GM23338 (cell line): ENCODE measurements at regions not wholly inside any gene's neighbourhood (a gene's known extent, or its start where the extent isn't known, plus 50 kb on each side); places are given as distances from the start of the nearest gene placed in this dataset.

Source experiments
- ATAC-seq: fragments of 200-7000 bp; cut with Tn5 transposase; 3 replicates; pipeline ENCODE4 v1.9.1; 2020
- DNase-seq: peaks from one replicate; pipeline ENCODE4 v3.0.0-alpha.2; 2015; ENCODE audit warnings: low spot score
- H2AFZ ChIP-seq: fragments of 200-600 bp; sonication (generic); 2 replicates; pipeline ENCODE4 v1.8.0; 2016; ENCODE audit warnings: antibody characterized with exemption, mild to moderate bottlenecking, moderate library complexity
- H3F3A ChIP-seq: fragments of 200-600 bp; sonication (generic); replicated peaks from 2 replicates; pipeline ENCODE4 v1.8.0; 2017; ENCODE audit warnings: antibody characterized with exemption, mixed run types, low read depth
- H3K27ac ChIP-seq: fragments of 200-600 bp; sonication (generic); 2 replicates; pipeline ENCODE4 v1.6.1; 2016; ENCODE audit warnings: low read depth
- H3K27me3 ChIP-seq: fragments of 200-600 bp; sonication (generic); 2 replicates; pipeline ENCODE4 v1.8.0; 2016; ENCODE audit warnings: mild to moderate bottlenecking, mixed run types, moderate library complexity; ENCODE audit not compliant: insufficient read depth
- H3K36me3 ChIP-seq: fragments of 200-600 bp; sonication (generic); 2 replicates; pipeline ENCODE4 v1.8.0; 2016; ENCODE audit warnings: mild to moderate bottlenecking; ENCODE audit not compliant: insufficient read depth
- H3K4me1 ChIP-seq: fragments of 200-600 bp; sonication (generic); 2 replicates; pipeline ENCODE4 v1.8.0; 2016; ENCODE audit warnings: mild to moderate bottlenecking, moderate library complexity; ENCODE audit not compliant: insufficient read depth
- H3K4me2 ChIP-seq: fragments of 200-600 bp; sonication (generic); 2 replicates; pipeline ENCODE4 v1.7.1; 2017; ENCODE audit warnings: mixed run types
- H3K4me3 ChIP-seq: fragments of 200-600 bp; sonication (generic); 2 replicates; pipeline ENCODE4 v1.6.1; 2016; ENCODE audit warnings: mixed run types
- H3K79me2 ChIP-seq: fragments of 200-600 bp; sonication (generic); replicated peaks from 2 replicates; pipeline ENCODE4 v1.8.0; 2017; ENCODE audit warnings: mild to moderate bottlenecking; ENCODE audit not compliant: insufficient read depth
- H3K9me2 ChIP-seq: fragments of 200-600 bp; sonication (generic); 2 replicates; pipeline ENCODE4 v1.8.0; 2017; ENCODE audit not compliant: insufficient read depth
- H4K20me1 ChIP-seq: fragments of 200-600 bp; sonication (generic); replicated peaks from 2 replicates; pipeline ENCODE4 v1.8.0; 2017; ENCODE audit warnings: mild to moderate bottlenecking; ENCODE audit not compliant: insufficient read depth
- H3K27ac Mint-ChIP-seq: 2 replicates; pipeline ENCODE4 v1.8.0; 2020; ENCODE audit warnings: inconsistent platforms, mild to moderate bottlenecking, moderate library complexity, mixed read lengths
- H3K27me3 Mint-ChIP-seq: 3 replicates; pipeline ENCODE4 v1.8.0; 2022; ENCODE audit warnings: low read depth, mild to moderate bottlenecking, moderate library complexity, mixed read lengths, inconsistent platforms; ENCODE audit not compliant: insufficient read depth, poor library complexity
- H3K36me3 Mint-ChIP-seq: 3 replicates; pipeline ENCODE4 v1.8.0; 2021; ENCODE audit warnings: low read depth, mild to moderate bottlenecking, inconsistent platforms, moderate library complexity, mixed read lengths
- H3K4me1 Mint-ChIP-seq: 3 replicates; pipeline ENCODE4 v1.8.0; 2020; ENCODE audit warnings: mild to moderate bottlenecking, inconsistent platforms, mixed read lengths
- H3K4me3 Mint-ChIP-seq: 3 replicates; pipeline ENCODE4 v1.8.0; 2021; ENCODE audit warnings: moderate library complexity, mild to moderate bottlenecking, inconsistent platforms, mixed read lengths
- H3K9me3 Mint-ChIP-seq: 3 replicates; pipeline ENCODE4 v1.8.0; 2020; ENCODE audit warnings: moderate library complexity, mild to moderate bottlenecking, inconsistent platforms, mixed read lengths
- CREB1 ChIP-seq: fragments of 250-450 bp; sonication (Bioruptor Pico); IDR thresholded peaks from 2 replicates; pipeline ENCODE4 v1.5.0; 2020; ENCODE audit warnings: low read depth, mild to moderate bottlenecking, moderate library complexity
- CTCF ChIP-seq, 2 experiments: fragments of 200-600 bp in 1 of 2; sonication (generic) in 1 of 2; conservative IDR thresholded peaks; 2 replicates each; pipeline versions ENCODE4 v1.5.1 to v1.6.1; 2016 to 2017; ENCODE audit warnings: antibody characterized with exemption in 2 of 2, low read depth in 2 of 2, mild to moderate bottlenecking in 2 of 2, moderate library complexity in 1 of 2
- ETS1 ChIP-seq: IDR thresholded peaks from 2 replicates; pipeline ENCODE4 v1.6.1; 2016; ENCODE audit warnings: antibody characterized with exemption
- EZH2 ChIP-seq: fragments of 200-600 bp; sonication (generic); IDR thresholded peaks from one replicate; pipeline ENCODE4 v1.8.0; 2017; ENCODE audit warnings: antibody characterized with exemption, mild to moderate bottlenecking, low read depth; ENCODE audit not compliant: unreplicated experiment
- EZH2phosphoT487 ChIP-seq: fragments of 200-600 bp; sonication (generic); IDR thresholded peaks from one replicate; pipeline ENCODE4 v1.8.1; 2018; ENCODE audit warnings: antibody characterized with exemption; ENCODE audit not compliant: unreplicated experiment
- JUNB ChIP-seq: IDR thresholded peaks from one replicate; pipeline ENCODE4 v1.6.1; 2016; ENCODE audit warnings: antibody characterized with exemption; ENCODE audit not compliant: unreplicated experiment
- POLR2AphosphoS5 ChIP-seq: IDR thresholded peaks from 2 replicates; pipeline ENCODE4 v1.6.1; 2016; ENCODE audit warnings: antibody characterized with exemption, low read depth
- ZNF114 ChIP-seq: fragments of 250-450 bp; sonication (Bioruptor Pico); IDR thresholded peaks from 2 replicates; pipeline ENCODE4 v1.5.0; 2020; ENCODE audit warnings: mild to moderate bottlenecking, moderate library complexity
- ZNF331 ChIP-seq: fragments of 250-450 bp; sonication (Bioruptor Pico); IDR thresholded peaks from 2 replicates; pipeline ENCODE4 v1.5.0; 2020; ENCODE audit warnings: low read depth, mild to moderate bottlenecking, moderate library complexity
- TF ChIP-seq, protein P1 (sequence below): IDR thresholded peaks from one replicate; pipeline ENCODE4 v1.6.1; 2018; ENCODE audit warnings: antibody characterized with exemption; ENCODE audit not compliant: unreplicated experiment

- Mint-ChIP-seq H3K9me3 (no peaks in the 10 kb centered on the region), H3K4me1 (peaks cover 6% of the 10 kb centered on the region; the same call in 1 of the 3 replicates), H3K27me3 (peaks cover 4% of the 10 kb centered on the region), H3K27ac (no peak overlapping the region), H3K4me3 (no peak overlapping the region), H3K36me3 (no peaks in the 10 kb centered on the region)
- Histone ChIP-seq H3K27me3 (no peaks in the 10 kb centered on the region), H3F3A (no peaks in the 10 kb centered on the region), H3K79me2 (no peaks in the 10 kb centered on the region), H3K36me3 (no peaks in the 10 kb centered on the region), H3K9me2 (no peaks in the 10 kb centered on the region), H4K20me1 (no peaks in the 10 kb centered on the region), H3K27ac (no peak overlapping the region), H3K4me3 (no peak overlapping the region), H3K4me1 (no peaks in the 10 kb centered on the region), H2AFZ (no peak overlapping the region), H3K4me2 (no peak overlapping the region)
- DNase-seq: no peak
- no peak; the same call in 2 of the 3 replicates for ATAC-seq
- TF ChIP-seq CTCF (conservative IDR thresholded peaks at IDR 0.05; ENCODE audit: low read depth in 2 of 2) (peak in 1 of 2 experiments; percentile 25; a peak in 2 of 4 replicates), ZNF331 (CRISPR knock-in tag) (no peak)
These were observed 474.9 kb downstream of the EIPR1 start for GRCh38 chr2:2902547-2903281.

DNA sequence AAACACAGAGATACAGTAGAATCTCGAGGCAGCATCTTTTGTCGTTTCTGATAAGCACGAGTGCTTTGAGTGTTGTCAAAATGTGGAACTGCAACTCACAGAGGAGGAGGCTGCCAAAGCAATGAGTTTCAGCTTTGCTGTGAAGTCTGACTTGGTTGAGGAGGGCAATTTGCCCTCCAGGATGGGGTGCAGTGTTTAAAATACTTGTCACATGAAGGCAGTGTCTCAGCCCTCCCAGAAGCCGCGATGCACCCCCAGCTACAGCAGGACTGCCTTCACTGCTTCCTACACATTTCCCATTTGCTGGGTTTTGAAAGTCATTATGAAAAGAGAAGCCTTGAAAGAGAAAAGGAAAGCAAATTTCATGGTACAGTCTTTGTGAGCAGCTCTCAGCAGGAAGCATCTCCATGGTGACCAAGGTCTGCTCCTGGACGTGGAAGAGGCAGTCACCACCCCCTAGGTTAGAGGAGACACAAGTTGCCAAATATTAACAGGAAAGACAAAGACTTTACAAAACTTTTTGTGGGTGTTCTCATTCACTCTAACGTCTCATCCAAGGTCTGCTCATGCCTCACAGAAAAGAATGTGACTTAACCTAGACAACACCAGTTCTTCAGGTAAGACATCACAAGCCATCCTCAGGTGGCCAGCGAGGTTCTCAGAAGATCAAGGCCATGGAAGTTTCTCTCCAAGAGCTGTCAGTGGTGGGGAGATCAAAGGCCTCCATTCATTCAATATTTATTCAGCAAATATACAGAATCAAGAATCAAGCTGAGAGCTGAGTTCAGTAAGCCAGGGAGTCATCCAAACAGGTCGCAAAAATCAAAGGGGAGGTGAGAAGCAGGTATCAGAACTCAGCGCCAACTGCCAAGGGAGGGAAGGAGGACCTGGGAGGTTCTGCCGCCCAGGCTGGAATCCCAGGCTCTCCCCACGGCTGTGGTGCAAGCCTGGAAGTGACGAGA is 476.0 kb downstream of the EIPR1 start:
- Mint-ChIP-seq H3K9me3 (no peaks in the 10 kb centered on the region), H3K4me1 (peaks cover 6% of the 10 kb centered on the region; the same call in 1 of the 3 replicates), H3K36me3 (peaks cover 1% of the 10 kb centered on the region; the same call in 1 of the 3 replicates), H3K27ac (no peak overlapping the region), H3K27me3 (peaks cover 4% of the 10 kb centered on the region), H3K4me3 (no peak overlapping the region)
- Histone ChIP-seq H3K4me2 (no peak overlapping the region), H3F3A (no peaks in the 10 kb centered on the region), H3K4me3 (no peak overlapping the region), H3K9me2 (no peaks in the 10 kb centered on the region), H3K4me1 (no peaks in the 10 kb centered on the region), H3K27me3 (no peaks in the 10 kb centered on the region), H4K20me1 (no peaks in the 10 kb centered on the region), H3K36me3 (no peaks in the 10 kb centered on the region), H3K27ac (no peak overlapping the region), H2AFZ (no peak overlapping the region), H3K79me2 (no peaks in the 10 kb centered on the region)
- no peak for DNase-seq
- no peak for ATAC-seq
- TF ChIP-seq ZNF114 (CRISPR knock-in tag) (no peak), EZH2 (no peak), JUNB (no peak), POLR2AphosphoS5 (no peak), EZH2phosphoT487 (no peak), CTCF (conservative IDR thresholded peaks at IDR 0.05; ENCODE audit: low read depth in 2 of 2) (no peak), ZNF331 (CRISPR knock-in tag) (no peak), ETS1 (no peak), CREB1 (CRISPR knock-in tag) (no peak)
- TF ChIP-seq, protein P1, sequence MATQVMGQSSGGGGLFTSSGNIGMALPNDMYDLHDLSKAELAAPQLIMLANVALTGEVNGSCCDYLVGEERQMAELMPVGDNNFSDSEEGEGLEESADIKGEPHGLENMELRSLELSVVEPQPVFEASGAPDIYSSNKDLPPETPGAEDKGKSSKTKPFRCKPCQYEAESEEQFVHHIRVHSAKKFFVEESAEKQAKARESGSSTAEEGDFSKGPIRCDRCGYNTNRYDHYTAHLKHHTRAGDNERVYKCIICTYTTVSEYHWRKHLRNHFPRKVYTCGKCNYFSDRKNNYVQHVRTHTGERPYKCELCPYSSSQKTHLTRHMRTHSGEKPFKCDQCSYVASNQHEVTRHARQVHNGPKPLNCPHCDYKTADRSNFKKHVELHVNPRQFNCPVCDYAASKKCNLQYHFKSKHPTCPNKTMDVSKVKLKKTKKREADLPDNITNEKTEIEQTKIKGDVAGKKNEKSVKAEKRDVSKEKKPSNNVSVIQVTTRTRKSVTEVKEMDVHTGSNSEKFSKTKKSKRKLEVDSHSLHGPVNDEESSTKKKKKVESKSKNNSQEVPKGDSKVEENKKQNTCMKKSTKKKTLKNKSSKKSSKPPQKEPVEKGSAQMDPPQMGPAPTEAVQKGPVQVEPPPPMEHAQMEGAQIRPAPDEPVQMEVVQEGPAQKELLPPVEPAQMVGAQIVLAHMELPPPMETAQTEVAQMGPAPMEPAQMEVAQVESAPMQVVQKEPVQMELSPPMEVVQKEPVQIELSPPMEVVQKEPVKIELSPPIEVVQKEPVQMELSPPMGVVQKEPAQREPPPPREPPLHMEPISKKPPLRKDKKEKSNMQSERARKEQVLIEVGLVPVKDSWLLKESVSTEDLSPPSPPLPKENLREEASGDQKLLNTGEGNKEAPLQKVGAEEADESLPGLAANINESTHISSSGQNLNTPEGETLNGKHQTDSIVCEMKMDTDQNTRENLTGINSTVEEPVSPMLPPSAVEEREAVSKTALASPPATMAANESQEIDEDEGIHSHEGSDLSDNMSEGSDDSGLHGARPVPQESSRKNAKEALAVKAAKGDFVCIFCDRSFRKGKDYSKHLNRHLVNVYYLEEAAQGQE: no peak
